ENCODE measurements at regions not wholly inside any gene's neighbourhood (a gene's known extent, or its start where the extent isn't known, plus 50 kb on each side); places are given as distances from the start of the nearest gene placed in this dataset.

GRCh38 chr2:231655488-231655887 lies 52.8 kb upstream of the PTMA start:
- TF ChIP-seq CTCF (IDR thresholded peaks at IDR 0.05; ENCODE audit: insufficient read depth, low read length, poor library complexity, severe bottlenecking) (no peak), EZH2phosphoT487 (conservative IDR thresholded peaks at IDR 0.05; ENCODE audit: low read length) (no peak)
